Stimulated activated naive CD4-positive, alpha-beta T cell treated with Interleukin-2 at 50 U/mL for 16 hours (primary cell): ENCODE measurements at regions not wholly inside any gene's neighbourhood (a gene's known extent, or its start where the extent isn't known, plus 50 kb on each side); places are given as distances from the start of the nearest gene placed in this dataset.
"Not testable (repeated sequence)": the region's sequence is repeated elsewhere in the genome, so short reads cannot be mapped to it uniquely, and the experiment has no call there.

Experiments used
- DNase-seq: peaks from one replicate; lab custom pipeline; 2025; lab: John Stamatoyannopoulos, UW

- DNase-seq: no peak
Measured at GRCh38 chr9:85332487-85332886, 409.3 kb downstream of the AGTPBP1 start.

GRCh38 chr9:85331626-85332025, 410.1 kb downstream of the AGTPBP1 start:
- DNase-seq: no peak

- DNase-seq: no peak
Measured at GRCh38 chr9:85322592-85322991, 419.2 kb downstream of the AGTPBP1 start.

DNA sequence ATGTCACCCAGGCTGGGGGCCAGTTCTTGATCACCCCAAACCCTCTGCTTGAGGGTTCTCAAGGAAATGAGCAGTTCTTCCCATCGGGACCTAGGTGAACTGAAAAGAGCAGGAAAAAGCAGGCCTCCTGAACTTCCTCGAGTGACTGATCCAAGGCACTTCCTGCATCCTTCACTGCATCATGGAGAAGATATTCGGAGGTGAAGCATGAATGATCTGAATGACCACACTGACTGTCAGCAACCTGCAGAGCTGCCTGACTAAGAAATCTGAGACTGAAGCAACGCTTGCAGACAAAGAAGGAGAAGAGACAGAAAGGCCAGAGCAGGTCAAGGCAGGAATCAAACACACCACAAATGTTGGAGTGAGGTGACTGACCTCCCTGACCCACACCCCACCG, 420.2 kb downstream of the AGTPBP1 start:
- no peak for DNase-seq

GRCh38 chr9:85319936-85320656, 421.7 kb downstream of the AGTPBP1 start:
- DNase-seq: no peak

- DNase-seq: not testable (repeated sequence)
Measured at GRCh38 chr9:85315535-85315934, 426.2 kb downstream of the AGTPBP1 start.

- no peak for DNase-seq
Measured at GRCh38 chr9:85310573-85310972, 431.2 kb downstream of the AGTPBP1 start.

DNA sequence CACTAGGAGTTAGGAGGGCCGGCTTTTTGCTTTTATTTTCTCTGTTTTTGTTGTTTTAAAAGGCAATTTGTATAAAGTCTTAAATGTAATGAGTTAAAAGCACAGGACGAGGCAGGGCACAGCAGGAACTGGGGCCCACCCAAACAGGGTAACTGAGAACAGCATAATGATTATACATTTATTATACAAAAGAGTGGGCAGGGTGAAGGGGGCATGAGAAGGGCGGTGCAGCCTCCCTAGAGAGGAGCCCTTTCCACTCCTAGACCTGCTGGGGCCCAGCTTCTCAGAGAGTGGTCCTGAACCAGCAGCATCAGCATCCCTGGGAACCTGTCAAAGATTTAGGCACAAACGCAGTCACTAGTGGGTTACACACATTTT, 438.0 kb downstream of the AGTPBP1 start:
- DNase-seq: no peak

- DNase-seq: no peak
Measured at GRCh38 chr9:85302938-85303756, 438.6 kb downstream of the AGTPBP1 start.

DNA sequence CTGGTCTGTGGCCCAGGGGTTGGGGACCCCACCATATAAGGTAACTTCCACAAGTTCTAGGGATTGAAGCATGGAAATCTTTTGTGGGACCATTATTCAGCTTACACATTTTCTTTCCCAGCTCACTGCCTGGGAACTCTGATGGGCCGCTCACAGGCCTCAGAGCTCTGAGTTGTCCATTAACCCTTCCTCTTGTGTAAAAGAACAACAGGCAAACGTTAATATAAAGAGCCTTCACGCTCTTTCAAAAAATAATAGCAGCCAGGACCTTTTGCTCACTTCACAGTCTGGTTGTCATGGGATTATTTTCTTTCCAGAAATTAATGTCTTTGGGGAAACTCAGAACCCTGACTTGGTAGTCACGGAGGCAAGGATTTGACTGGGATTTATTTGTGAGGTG, 443.3 kb downstream of the AGTPBP1 start:
- no peak for DNase-seq

DNA sequence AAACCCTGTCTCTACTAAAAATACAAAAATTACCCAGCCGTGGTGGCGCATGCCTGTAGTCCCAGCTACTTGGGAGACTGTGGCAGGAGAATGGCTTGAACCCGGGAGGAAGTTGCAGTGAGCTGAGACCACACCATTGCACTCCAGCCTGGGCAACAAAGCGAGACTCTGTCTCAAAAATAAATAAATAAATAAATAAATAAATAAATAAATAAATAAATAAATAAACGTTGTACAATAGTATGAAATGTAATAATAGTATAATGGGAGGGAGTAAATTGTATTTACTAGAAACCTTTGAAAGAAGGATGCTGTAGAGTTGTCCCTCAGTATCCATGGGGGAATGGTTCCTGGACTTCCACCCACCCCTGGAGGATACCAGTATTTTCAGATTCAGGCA, 446.5 kb downstream of the AGTPBP1 start:
- DNase-seq: not testable (repeated sequence)

DNA sequence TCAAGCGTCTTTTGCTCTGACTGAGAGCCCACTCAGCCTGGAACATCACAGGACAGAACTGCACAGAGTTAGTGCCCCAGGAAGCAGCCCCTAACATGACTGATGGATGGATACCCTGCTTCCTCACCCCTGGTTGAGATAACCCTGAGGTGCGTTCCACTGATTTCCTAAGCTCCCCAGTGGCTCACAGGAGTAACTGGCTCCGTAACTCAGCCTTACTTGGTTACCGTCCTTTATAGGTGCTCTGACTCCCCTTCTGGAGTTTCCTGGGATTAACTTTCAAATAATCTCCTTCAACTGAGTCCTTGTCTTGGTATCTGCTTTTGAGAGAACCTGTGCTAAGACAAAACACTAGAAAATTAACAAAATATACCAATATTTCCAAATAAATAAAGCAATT, 449.5 kb downstream of the AGTPBP1 start:
- DNase-seq: no peak

- no peak for DNase-seq
Measured at GRCh38 chr9:85291266-85291665, 450.5 kb downstream of the AGTPBP1 start.

GRCh38 chr9:85290019-85290418, 451.7 kb downstream of the AGTPBP1 start:
- no peak for DNase-seq

DNA sequence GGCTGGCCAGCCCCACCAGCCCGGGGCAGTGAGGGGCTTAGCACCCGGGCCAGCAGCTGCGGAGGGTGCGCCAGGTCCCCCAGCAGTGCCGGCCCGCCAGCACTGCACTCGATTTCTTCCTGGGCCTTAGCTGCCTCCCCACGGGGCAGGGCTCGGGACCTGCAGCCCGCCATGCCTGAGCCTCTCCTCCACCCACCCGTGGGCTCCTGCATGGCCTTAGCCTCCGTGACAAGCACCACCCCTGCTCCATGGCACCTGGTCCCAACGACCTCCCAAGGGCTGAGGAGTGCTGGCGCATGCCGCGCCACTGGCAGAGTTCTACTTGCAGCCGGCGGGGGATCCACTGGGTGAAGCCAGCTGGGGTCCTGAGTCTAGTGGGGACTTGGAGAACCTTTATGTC, 452.6 kb downstream of the AGTPBP1 start:
- DNase-seq: no peak

DNA sequence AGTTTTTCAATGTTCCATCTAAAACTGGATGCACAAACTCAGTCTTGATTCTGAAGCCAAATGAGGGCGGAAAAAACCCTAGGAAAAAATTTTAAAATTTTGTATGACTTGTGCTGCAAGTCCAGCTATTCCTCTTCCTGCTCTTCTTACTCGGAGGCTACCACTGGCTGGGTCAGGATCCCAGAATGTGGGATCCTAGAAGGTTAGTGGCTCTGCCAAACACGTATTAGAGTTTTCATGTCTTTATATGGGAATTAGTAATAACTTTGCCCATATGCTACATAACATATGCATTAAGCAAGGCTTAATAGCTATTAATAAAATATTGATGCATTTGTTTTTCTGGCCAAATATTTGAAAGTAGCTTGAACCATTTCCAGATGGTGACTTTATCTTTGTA, 458.3 kb downstream of the AGTPBP1 start:
- DNase-seq: no peak

DNA sequence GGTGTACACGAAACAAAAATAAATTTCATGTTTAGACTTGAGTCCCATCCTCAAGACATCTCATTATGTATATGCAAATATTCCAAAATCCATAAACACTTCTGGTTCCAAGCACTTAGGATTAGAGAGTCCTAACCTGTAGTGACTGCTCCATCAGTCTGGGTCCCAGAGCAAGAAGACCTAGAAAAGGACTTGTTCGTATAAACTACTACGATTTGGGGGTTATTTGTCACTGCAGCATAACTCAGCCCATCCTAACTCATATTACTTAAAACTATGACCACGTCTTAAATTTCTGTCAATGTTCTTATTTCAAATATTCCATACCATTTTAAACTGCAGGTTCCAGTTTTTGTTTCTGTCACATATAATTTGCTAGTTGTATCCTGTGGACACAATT, 463.0 kb downstream of the AGTPBP1 start:
- DNase-seq: no peak

- DNase-seq: no peak
Measured at GRCh38 chr9:85276741-85277140, 465.0 kb downstream of the AGTPBP1 start.

GRCh38 chr9:85269811-85270210, 471.9 kb downstream of the AGTPBP1 start:
- no peak for DNase-seq

DNA sequence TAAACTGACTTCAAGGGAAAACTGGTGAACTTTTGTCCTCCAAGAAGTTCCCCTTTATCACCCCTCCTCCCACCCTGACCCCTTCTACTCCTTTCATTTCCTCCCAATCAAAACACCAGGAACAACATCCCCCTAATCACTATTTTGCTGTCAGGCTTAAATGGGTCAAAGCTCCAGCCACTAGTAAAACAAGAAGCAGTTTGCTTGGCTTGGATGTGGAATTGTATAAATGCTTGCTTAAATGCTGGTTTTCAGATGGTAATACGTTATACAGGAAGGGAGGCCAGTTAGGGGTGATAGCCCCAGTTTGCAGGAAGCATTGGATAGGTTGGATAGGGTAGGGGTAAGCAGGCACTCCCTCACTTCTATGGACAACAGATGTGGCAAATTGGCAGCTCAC, 473.6 kb downstream of the AGTPBP1 start:
- DNase-seq: no peak

- DNase-seq: no peak
Measured at GRCh38 chr9:85264695-85265094, 477.1 kb downstream of the AGTPBP1 start.

DNA sequence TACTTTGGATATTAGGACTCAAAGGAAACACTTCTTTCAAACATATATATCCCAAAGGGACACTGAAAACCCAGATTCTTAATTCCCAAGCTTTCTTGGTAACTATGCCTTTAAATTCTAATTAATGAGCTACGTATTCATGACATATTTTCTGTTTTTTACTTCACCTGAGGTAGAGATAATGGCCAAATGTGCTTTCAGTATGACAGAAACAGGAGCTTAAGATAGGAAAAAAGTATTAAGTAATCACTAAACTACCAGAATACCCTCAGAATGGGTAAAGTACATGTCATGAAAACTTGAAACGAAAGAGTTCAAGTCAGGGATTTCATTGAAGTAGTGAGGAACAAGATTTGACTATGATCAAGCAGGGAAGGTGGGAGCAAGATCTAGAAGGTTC, 478.5 kb downstream of the AGTPBP1 start:
- DNase-seq: no peak

DNA sequence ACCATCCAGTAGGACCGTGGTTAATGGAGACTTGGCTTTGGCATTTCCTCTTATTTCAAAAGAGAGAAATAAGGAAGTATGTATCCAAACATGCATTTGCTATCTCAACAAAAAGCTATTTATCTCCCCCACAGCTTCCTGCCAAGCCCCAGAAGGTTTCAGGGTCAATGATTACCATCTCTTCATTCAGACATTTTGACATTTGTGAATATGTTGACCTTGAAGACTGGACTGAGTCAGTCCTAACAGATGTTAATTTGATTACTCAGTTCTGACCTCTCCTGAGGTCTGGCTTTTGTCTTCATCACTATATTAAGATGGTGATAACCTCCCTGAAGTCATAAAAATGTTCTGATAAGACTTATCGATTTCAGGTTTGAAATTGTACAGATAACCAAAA, 479.4 kb downstream of the AGTPBP1 start:
- DNase-seq: no peak
